ENCODE measurements at regions not wholly inside any gene's neighbourhood (a gene's known extent, or its start where the extent isn't known, plus 50 kb on each side); places are given as distances from the start of the nearest gene placed in this dataset.

DNA sequence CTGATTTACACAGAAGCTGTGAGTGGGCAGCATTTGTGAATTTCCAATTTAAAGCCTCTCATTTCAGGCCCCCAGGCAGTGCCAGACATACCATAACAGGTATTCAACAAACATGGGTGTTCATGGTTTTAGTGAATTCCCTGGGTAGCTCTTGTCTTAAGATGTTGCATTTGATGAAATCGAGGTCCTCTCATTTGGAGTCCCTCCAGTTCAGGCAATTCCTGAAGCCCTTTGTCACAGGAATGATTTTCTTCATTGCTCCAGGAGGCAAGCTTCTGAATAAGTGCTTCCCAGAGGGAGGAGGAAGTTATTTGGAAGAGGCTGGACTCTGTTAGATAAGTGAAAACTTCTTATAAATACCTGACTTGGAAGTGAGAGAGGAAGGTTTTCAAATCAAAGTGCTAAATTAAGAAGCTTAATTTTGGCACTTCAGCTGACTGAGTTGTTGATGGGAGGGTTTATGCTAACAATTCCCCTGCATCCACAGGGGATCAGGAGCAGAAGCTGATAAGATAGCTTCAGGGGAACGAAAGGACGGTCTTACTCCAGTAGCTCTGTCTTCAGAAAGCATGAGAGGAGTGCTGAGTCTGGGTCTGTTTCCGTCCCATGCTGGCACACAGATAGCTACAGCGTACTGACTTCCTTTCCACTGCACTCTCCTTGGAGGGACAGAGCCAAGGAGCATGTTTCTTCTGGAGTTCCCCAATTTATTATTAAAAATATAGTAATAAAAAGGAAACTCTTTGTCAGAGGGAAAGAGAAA, 543.1 kb downstream of the GBA3 start:
- H3K4me3 ChIP-seq (ENCODE audit: low read depth, low read length) = no peak overlapping the region
- no peak for DNase-seq (ENCODE audit: low read depth)
- TF ChIP-seq, protein P1, sequence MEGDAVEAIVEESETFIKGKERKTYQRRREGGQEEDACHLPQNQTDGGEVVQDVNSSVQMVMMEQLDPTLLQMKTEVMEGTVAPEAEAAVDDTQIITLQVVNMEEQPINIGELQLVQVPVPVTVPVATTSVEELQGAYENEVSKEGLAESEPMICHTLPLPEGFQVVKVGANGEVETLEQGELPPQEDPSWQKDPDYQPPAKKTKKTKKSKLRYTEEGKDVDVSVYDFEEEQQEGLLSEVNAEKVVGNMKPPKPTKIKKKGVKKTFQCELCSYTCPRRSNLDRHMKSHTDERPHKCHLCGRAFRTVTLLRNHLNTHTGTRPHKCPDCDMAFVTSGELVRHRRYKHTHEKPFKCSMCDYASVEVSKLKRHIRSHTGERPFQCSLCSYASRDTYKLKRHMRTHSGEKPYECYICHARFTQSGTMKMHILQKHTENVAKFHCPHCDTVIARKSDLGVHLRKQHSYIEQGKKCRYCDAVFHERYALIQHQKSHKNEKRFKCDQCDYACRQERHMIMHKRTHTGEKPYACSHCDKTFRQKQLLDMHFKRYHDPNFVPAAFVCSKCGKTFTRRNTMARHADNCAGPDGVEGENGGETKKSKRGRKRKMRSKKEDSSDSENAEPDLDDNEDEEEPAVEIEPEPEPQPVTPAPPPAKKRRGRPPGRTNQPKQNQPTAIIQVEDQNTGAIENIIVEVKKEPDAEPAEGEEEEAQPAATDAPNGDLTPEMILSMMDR (IDR thresholded peaks at IDR 0.05; ENCODE audit: low read depth, low read length, missing control alignments) = no peak
- in situ Hi-C loops (cut with HindIII; ENCODE audit: low sequenced_read_pairs) = no loop called here

DNA sequence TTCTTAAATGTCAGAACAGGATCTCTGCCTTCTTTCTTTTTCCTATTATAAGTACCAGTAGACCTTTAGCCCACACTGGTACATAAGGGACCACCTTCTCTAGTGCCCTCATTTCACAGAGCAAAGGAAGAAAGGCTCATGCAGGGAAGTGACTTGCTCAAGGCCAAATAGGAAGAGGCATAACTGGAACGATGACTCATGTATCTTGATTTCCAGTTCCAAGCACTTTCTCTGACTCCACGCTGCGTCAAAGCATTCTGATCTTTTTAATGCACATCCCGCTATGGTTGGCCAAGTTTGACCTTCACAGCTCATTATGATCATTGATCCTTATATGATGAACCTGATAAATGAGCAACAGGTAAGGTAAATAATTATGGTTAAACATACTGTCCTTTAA, 542.0 kb downstream of the GBA3 start:
- in situ Hi-C loops (cut with HindIII; ENCODE audit: low sequenced_read_pairs) = no loop called here
- no peak overlapping the region for H3K4me3 ChIP-seq (ENCODE audit: low read depth, low read length)
- TF ChIP-seq, protein P1 (IDR thresholded peaks at IDR 0.05; ENCODE audit: low read depth, low read length, missing control alignments) = no peak
- DNase-seq (ENCODE audit: low read depth) = no peak

DNA sequence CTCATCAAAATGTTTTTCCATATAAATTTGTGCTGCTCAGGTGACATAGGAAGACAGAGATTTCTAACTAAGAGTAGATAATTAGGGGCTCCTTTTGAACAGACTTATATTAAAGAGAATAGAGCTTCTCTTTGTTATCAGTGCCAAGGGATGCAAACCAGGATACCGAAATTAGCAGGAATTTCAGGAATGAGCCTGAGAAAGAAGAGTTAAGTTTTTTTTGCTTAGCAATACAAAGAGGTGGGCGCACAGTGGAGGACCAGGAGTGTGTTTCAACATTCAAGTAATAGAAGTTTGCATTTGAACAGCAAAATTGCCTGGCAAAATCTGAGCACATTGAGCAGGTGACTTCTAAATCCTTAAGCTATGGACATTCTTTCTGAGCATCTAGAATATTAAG, 541.3 kb downstream of the GBA3 start:
- TF ChIP-seq, protein P1 (IDR thresholded peaks at IDR 0.05; ENCODE audit: low read depth, low read length, missing control alignments) = no peak
- in situ Hi-C loops (cut with HindIII; ENCODE audit: low sequenced_read_pairs) = no loop called here
- no peak for DNase-seq (ENCODE audit: low read depth)
- H3K4me3 ChIP-seq (ENCODE audit: low read depth, low read length) = no peak overlapping the region

DNA sequence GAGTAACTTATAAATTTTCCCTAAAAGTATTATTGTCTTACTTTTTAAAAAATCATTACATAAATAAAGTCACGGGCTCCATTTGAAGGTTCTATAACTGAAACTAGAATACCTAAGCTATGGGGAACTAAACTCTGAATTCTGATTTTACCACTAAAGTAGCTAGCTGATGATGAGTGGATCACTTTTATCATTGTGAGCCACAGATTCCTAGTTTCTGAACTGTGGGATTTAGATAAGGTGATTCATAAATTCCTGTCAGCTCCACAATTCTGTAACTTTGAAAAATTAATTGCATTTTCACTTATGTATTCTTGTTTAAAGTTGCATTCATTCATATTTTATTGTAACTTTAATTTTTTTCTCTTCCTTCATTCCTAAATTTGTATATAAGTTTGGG, 540.9 kb downstream of the GBA3 start:
- no peak overlapping the region for H3K4me3 ChIP-seq (ENCODE audit: low read depth, low read length)
- DNase-seq (ENCODE audit: low read depth) = no peak
- in situ Hi-C loops (cut with HindIII; ENCODE audit: low sequenced_read_pairs) = no loop called here
- TF ChIP-seq, protein P1 (IDR thresholded peaks at IDR 0.05; ENCODE audit: low read depth, low read length, missing control alignments) = no peak

DNA sequence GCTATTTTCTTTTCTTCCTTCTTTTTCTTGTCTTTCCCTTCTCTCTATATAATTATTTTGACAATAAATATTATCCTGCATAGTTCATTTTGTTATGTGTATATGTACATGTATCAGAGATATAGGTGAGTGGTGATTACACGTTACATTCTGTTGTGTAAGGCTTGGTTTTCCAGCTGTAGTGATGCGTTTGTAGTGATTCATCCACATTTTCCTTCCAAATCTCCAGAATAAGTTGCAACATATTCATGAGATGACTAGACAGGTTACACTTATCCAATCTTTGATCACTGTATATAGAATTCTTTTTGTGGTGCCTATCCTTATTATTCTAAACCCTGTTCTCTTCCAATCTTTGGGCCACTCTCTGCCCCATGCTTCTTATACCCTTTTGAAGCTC, 540.2 kb downstream of the GBA3 start:
- no peak for DNase-seq (ENCODE audit: low read depth)
- in situ Hi-C loops (cut with HindIII; ENCODE audit: low sequenced_read_pairs) = no loop called here
- no peak overlapping the region for H3K4me3 ChIP-seq (ENCODE audit: low read depth, low read length)
- TF ChIP-seq, protein P1 (IDR thresholded peaks at IDR 0.05; ENCODE audit: low read depth, low read length, missing control alignments) = no peak

DNA sequence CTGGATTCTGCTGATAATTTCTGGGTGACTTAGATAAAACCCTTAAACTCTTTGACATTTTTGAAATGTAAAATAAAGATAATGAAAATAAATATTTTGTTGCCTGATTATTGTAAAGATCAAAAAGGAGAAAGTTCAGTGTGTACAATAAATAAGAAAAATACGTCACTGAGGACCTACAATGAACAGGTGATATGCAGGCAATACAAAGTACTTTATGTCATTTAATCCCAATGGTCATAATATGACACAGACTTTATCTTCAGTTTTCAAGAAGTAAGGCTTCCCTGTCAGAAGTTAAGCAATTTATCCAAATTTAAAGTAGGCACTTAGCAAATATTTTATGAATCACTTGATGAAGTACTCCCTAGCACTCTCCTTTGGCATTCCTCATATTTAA, 532.8 kb downstream of the GBA3 start:
- TF ChIP-seq, protein P1 (IDR thresholded peaks at IDR 0.05; ENCODE audit: low read depth, low read length, missing control alignments) = no peak
- no peak overlapping the region for H3K4me3 ChIP-seq (ENCODE audit: low read depth, low read length)
- in situ Hi-C loops (cut with HindIII; ENCODE audit: low sequenced_read_pairs) = no loop called here
- DNase-seq (ENCODE audit: low read depth) = no peak

All from astrocyte of the cerebellum (primary cell).